OCI-LY3 (cell line): ENCODE measurements at regions not wholly inside any gene's neighbourhood (a gene's known extent, or its start where the extent isn't known, plus 50 kb on each side); places are given as distances from the start of the nearest gene placed in this dataset.

Experiments used
- CTCF ChIP-seq: fragments of 200-600, 300-600 bp; sonication (generic); IDR thresholded peaks from 2 replicates; pipeline ENCODE4 v1.5.1; 2014; ENCODE audit warnings: antibody characterized with exemption, low read length, low read depth
- EZH2phosphoT487 ChIP-seq: fragments of 200-600 bp; shearing (Covaris generic); IDR thresholded peaks from 2 replicates; pipeline ENCODE4 v1.6.1; 2018; ENCODE audit warnings: antibody characterized with exemption, mixed run types, low read depth

DNA sequence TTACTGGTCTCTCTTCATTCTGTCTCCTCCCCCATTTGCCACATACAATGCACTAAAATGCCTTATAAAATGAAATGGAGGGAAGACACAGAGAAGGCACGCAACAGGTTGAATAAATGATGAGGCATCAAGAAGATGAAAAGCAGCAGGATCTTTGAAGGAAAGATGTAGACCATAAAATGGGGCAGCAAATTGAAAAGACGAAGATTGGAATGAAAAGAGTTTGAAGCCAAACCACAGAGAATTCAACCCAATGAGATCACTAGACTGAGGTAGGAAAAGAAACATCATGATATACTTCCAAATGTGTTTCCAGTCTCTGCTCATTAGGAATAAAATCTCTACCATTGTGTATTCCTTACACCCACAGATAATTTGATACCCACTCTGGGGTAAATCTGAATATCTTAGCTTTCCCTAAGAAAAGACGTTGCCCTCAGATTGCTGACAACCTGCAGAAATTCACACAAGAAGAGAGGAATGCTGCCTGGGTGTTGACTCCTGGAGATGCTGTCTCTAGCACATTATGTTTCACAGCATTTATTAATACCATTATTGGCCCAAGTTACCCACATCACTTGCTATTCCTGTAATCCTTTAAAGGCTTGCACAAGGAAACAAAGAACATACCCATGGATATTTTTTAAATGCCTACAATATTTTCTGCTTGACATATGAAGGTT, 230.9 kb downstream of the LTN1 start:
- TF ChIP-seq CTCF (no peak), EZH2phosphoT487 (no peak)
